Skeletal muscle tissue (tissue), 3 donors: ENCODE measurements at regions not wholly inside any gene's neighbourhood (a gene's known extent, or its start where the extent isn't known, plus 50 kb on each side); places are given as distances from the start of the nearest gene placed in this dataset.

ENCODE experiments used
- H3K27ac ChIP-seq: one replicate; pipeline ENCODE4 v1.7.0; 2013; ENCODE audit warnings: mild to moderate bottlenecking, low read depth, low read length, inconsistent platforms
- H3K27me3 ChIP-seq, 3 donors: one replicate each; pipeline ENCODE4 v1.7.0; 2013; ENCODE audit warnings: low read length in 3 of 3; ENCODE audit not compliant: control insufficient read depth in 3 of 3, insufficient read depth in 3 of 3
- H3K36me3 ChIP-seq, 3 donors: one replicate each; pipeline ENCODE4 v1.7.0; 2013; ENCODE audit warnings: low read length in 3 of 3; ENCODE audit not compliant: control insufficient read depth in 3 of 3, insufficient read depth in 3 of 3
- H3K4me1 ChIP-seq, 3 donors: one replicate each; pipeline ENCODE4 v1.7.0; 2013; ENCODE audit warnings: low read length in 3 of 3, mild to moderate bottlenecking in 3 of 3; ENCODE audit not compliant: control insufficient read depth in 3 of 3, insufficient read depth in 3 of 3
- H3K4me3 ChIP-seq, 3 donors: one replicate each; pipeline ENCODE4 v1.7.0; 2013; ENCODE audit warnings: low read length in 3 of 3
- H3K9ac ChIP-seq, 3 donors: one replicate each; pipeline ENCODE4 v1.7.0; 2013; ENCODE audit warnings: low read length in 3 of 3, mild to moderate bottlenecking in 3 of 3, moderate library complexity in 2 of 3, low read depth in 1 of 3
- H3K9me3 ChIP-seq, 3 donors: one replicate each; pipeline ENCODE4 v1.7.0; 2013; ENCODE audit warnings: low read length in 3 of 3; ENCODE audit not compliant: control insufficient read depth in 3 of 3
- donor health status: Osteomylitis.

DNA sequence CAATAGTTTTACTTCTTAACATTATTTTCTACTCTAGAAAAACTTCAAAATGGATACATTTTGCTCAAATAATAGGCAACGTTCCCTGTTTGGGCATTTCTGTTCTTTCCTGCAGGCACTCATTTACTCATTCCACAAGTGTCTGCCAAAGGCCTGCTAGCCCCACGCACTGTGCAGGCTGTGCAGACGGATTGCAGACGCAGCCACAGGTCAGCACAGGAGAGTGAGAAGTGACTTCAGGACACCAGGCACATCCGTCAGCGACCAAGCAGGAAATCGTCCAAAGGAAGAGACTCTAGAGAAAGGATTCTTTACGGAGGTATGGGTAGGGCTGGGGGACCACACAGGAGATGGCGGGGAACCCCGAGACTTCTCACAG lies 103.0 kb upstream of the AGAP1 start:
- no peaks in the 10 kb centered on the region for H3K4me1 ChIP-seq
- H3K9ac ChIP-seq: no peak overlapping the region
- no peaks in the 10 kb centered on the region for H3K9me3 ChIP-seq
- no peak overlapping the region for H3K4me3 ChIP-seq
- no peaks in the 10 kb centered on the region for H3K36me3 ChIP-seq
- H3K27ac ChIP-seq: no peak overlapping the region
- H3K27me3 ChIP-seq: peaks cover 8 to 14% (median 11%) of the 10 kb centered on the region in 3 donors

- Histone ChIP-seq H3K27ac (no peak overlapping the region), H3K4me3 (no peak overlapping the region), H3K9ac (no peak overlapping the region), H3K27me3 (peaks cover 8 to 14% (median 11%) of the 10 kb centered on the region in 3 donors), H3K36me3 (no peaks in the 10 kb centered on the region), H3K9me3 (no peaks in the 10 kb centered on the region), H3K4me1 (no peaks in the 10 kb centered on the region)
Observed at GRCh38 chr2:235391921-235392615, 101.8 kb upstream of the AGAP1 start.

DNA sequence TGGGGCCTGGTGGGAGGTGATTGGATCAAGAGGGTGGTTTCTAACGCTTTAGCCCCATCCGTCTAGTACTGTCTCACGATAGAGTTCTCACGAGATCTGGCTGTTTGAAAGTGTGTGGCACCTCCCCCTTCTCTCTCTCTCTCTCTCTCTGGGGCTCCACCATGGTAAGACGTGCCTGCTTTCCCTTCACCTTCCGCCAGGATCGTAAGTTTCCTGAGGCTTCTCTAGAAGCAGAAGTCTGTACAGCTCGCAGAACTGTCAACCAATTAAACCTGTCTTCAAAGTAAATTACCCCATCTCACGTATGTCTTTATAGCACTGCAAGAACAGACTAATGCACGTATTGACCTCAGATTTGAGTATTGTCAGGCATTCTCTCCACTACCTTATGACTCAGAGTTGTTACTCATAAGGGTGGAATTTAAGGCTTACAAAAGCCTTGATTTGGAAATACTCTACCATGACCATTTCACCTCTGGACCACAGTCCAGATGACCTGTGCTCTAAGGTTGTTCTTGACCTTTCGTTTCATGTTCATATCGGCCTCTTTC lies 99.5 kb upstream of the AGAP1 start:
- Histone ChIP-seq H3K27ac (no peak overlapping the region), H3K9me3 (no peaks in the 10 kb centered on the region), H3K4me1 (no peaks in the 10 kb centered on the region), H3K9ac (no peak overlapping the region), H3K36me3 (no peaks in the 10 kb centered on the region), H3K4me3 (no peak overlapping the region), H3K27me3 (peaks cover 8 to 14% (median 11%) of the 10 kb centered on the region in 3 donors)

DNA sequence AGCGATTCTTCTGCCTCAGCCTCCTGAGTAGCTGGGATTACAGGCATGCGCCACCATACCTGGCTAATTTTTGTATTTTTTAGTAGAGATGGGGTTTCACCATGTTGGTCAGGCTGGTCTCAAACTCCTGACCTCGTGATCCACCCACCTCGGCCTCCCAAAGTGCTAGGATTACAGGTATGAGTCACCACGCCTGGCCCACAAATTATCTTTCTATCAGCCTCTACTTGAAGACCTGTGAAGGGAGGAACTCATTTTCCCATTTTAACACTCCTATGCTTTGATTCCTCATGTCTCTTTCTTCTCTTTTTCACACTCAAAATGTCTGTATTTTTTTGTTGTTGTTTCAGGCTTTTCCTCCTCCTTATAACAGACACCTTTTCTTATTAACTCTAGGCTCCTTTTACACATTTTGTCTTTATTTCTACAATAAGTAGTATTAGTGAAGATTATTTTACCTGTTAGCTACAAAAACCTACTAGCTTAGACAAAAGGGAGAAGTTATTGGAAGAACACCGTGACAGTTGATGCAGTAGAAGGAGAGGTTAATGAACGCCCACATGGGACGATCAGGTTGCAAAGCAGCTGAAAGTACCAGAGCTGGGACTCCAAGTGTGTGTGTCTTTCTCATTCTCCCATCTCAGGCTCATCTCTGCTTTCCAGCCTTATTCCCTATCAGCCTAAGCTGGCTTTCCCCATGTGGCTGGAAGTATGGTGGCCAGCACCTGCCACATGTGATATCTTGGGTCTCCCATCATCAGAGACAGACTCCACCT lies 97.6 kb upstream of the AGAP1 start:
- Histone ChIP-seq H3K9me3 (no peaks in the 10 kb centered on the region), H3K27me3 (peaks cover 8 to 9% (median 8%) of the 10 kb centered on the region in 3 donors), H3K4me1 (no peaks in the 10 kb centered on the region), H3K36me3 (no peaks in the 10 kb centered on the region), H3K27ac (no peak overlapping the region), H3K4me3 (no peak overlapping the region), H3K9ac (no peak overlapping the region)

DNA sequence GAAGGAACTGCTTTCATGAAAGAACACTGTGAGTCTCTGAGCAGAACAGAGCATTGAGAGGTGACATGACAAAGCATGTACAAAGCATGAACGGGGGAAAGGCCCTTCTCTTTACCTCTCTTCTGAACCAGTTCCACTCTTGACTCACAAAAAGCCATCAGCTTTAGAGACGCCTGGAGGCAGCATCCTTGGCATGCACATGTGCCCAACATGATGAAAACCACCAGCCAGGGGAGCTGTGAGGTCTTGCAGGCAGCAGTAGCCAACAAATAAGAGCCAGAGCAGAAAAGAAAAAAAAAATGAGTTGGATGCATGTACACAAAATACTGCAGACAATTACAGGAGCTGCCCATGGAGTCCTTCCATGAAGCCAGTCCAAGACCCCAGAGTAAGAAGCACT lies 95.5 kb upstream of the AGAP1 start:
- H3K4me3 ChIP-seq: no peak overlapping the region
- no peaks in the 10 kb centered on the region for H3K9me3 ChIP-seq
- H3K4me1 ChIP-seq: no peaks in the 10 kb centered on the region
- H3K27ac ChIP-seq: no peak overlapping the region
- H3K27me3 ChIP-seq: no peaks in the 10 kb centered on the region
- no peak overlapping the region for H3K9ac ChIP-seq
- no peaks in the 10 kb centered on the region for H3K36me3 ChIP-seq

- Histone ChIP-seq H3K4me3 (no peak overlapping the region), H3K9me3 (no peaks in the 10 kb centered on the region), H3K27me3 (no peaks in the 10 kb centered on the region), H3K4me1 (no peaks in the 10 kb centered on the region), H3K9ac (no peak overlapping the region), H3K36me3 (no peaks in the 10 kb centered on the region), H3K27ac (no peak overlapping the region)
Observed at GRCh38 chr2:235399895-235400294, 93.9 kb upstream of the AGAP1 start.

DNA sequence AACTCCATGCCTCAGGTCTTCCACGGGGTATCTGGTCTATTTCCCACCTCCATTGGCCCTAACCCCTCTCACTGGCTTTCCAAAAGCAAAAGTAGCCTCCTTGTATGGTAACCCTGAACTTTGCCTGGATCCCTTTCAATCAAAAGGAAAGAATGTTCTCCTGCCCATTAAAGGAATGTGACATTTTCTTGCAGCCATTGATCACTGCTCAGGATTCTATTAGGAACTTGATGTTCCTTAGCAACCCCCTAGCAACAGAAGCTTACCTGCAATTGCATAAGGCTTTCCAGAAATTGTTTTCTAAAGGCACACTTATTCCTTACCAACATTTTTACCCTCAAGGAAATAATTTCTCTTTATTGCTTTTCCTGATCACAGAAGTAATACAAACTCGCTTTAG lies 91.4 kb upstream of the AGAP1 start:
- Histone ChIP-seq H3K4me3 (no peak overlapping the region), H3K27me3 (no peaks in the 10 kb centered on the region), H3K36me3 (no peaks in the 10 kb centered on the region), H3K9me3 (no peaks in the 10 kb centered on the region), H3K4me1 (no peaks in the 10 kb centered on the region), H3K27ac (no peak overlapping the region), H3K9ac (no peak overlapping the region)

DNA sequence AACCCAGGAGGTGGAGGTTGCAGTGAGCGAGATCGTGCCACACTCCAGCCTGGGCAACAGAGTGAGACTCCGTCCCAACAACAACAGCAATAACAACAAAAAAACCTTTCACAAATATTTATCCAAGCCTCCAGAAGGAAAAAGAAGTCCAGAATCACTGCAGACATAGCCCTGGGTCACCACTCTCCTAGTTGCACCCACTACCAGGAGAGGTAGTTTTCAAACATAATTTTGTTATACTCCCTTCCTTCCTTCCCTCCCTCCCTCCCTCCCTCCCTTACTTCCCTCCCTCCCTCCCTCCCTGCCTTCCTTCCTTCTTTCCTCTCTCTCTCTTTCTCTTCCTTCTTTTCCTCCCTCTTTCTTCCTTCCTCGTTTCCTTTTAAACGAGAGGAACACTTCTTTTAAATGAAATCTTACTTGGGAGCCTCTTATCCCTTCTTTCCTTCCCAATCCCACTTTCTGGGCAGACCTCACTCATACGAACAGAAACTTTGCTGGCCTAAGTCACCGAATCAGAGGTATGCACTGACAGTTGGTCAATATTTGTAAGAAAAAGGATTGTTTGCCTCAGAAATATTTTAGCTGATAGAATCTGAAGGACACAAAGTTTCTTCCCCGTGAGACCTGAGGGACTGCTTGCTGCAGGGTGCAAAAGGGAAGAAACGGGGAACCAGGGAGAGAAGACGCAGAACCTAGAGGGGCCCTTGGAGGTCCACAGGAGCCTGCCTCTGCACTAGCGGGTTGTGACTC lies 88.1 kb upstream of the AGAP1 start:
- no peak overlapping the region for H3K4me3 ChIP-seq
- no peaks in the 10 kb centered on the region for H3K27me3 ChIP-seq
- H3K9ac ChIP-seq: no peak overlapping the region
- H3K36me3 ChIP-seq: no peaks in the 10 kb centered on the region
- H3K27ac ChIP-seq: no peak overlapping the region
- H3K4me1 ChIP-seq: no peaks in the 10 kb centered on the region
- H3K9me3 ChIP-seq: no peaks in the 10 kb centered on the region

DNA sequence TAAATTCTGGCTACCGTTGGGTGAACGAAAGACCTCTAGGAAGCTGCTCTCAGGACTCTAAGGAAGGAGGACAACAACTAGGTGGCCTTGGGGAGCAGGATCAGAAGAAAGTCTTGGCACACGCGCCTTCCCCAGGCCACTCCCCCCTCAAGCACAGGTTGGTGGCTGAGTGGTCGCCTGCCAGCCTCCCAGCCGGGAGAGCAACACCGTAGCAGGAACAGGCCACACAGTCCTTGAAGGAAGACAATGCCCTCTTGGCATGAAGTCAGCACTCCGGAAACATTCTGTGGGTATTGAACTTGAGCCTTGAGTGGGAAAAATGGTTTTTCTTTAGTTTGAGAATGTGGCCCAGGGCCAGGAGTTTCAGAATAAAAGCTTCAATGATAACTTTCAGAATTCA lies 87.4 kb upstream of the AGAP1 start:
- Histone ChIP-seq H3K4me1 (no peaks in the 10 kb centered on the region), H3K27ac (no peak overlapping the region), H3K36me3 (no peaks in the 10 kb centered on the region), H3K27me3 (no peaks in the 10 kb centered on the region), H3K9ac (no peak overlapping the region), H3K4me3 (no peak overlapping the region), H3K9me3 (no peaks in the 10 kb centered on the region)
